DOHH2 (cell line): ENCODE measurements at regions not wholly inside any gene's neighbourhood (a gene's known extent, or its start where the extent isn't known, plus 50 kb on each side); places are given as distances from the start of the nearest gene placed in this dataset.
"Not testable (repeated sequence)": the region's sequence is repeated elsewhere in the genome, so short reads cannot be mapped to it uniquely, and the experiment has no call there.

Source experiments
- H3F3A ChIP-seq: fragments of 200-600 bp; sonication (generic), shearing (Covaris generic); 2 replicates; pipeline ENCODE4 v1.6.0; 2016; ENCODE audit warnings: antibody characterized with exemption, mild to moderate bottlenecking; ENCODE audit not compliant: control insufficient read depth, insufficient read depth
- H3K27ac ChIP-seq: fragments of 200-600 bp; sonication (generic); 2 replicates; pipeline ENCODE4 v1.5.1; 2014; ENCODE audit warnings: low read depth, mild to moderate bottlenecking, low read length, moderate library complexity
- H3K27me3 ChIP-seq: fragments of 200-600 bp; sonication (generic); 2 replicates; pipeline ENCODE4 v1.6.1; 2014; ENCODE audit warnings: mild to moderate bottlenecking, low read length, mixed read lengths; ENCODE audit not compliant: control insufficient read depth
- H3K36me3 ChIP-seq: fragments of 200-600 bp; sonication (generic); 2 replicates; pipeline ENCODE4 v1.6.1; 2014; ENCODE audit warnings: mild to moderate bottlenecking, low read length, moderate library complexity, mixed read lengths; ENCODE audit not compliant: control insufficient read depth
- H3K4me1 ChIP-seq: fragments of 200-600 bp; sonication (generic); 2 replicates; pipeline ENCODE4 v1.6.1; 2014; ENCODE audit warnings: mild to moderate bottlenecking, low read length, mixed read lengths; ENCODE audit not compliant: control insufficient read depth
- H3K4me2 ChIP-seq: fragments of 200-600 bp; sonication (generic); 2 replicates; pipeline ENCODE4 v1.6.0; 2014; ENCODE audit warnings: mild to moderate bottlenecking, low read length, moderate library complexity
- H3K4me3 ChIP-seq: fragments of 200-600 bp; sonication (generic); 2 replicates; pipeline ENCODE4 v1.5.1; 2014; ENCODE audit warnings: mild to moderate bottlenecking, low read length, mixed read lengths
- H3K79me2 ChIP-seq: fragments of 200-600 bp; sonication (generic); 2 replicates; pipeline ENCODE4 v1.6.1; 2014; ENCODE audit warnings: mild to moderate bottlenecking, low read length, mixed read lengths; ENCODE audit not compliant: control insufficient read depth
- H3K9me2 ChIP-seq: fragments of 200-600 bp; sonication (generic); replicated peaks from 2 replicates; pipeline ENCODE4 v1.6.1; 2014; ENCODE audit warnings: mild to moderate bottlenecking, low read length, mixed read lengths; ENCODE audit not compliant: control insufficient read depth
- H3K9me3 ChIP-seq: fragments of 200-600 bp; sonication (generic); 2 replicates; pipeline ENCODE4 v1.6.1; 2014; ENCODE audit warnings: antibody characterized with exemption, low read length, mixed read lengths; ENCODE audit not compliant: control insufficient read depth, insufficient read depth
- H4K20me1 ChIP-seq: fragments of 200-600 bp; sonication (generic); 2 replicates; pipeline ENCODE4 v1.6.0; 2014; ENCODE audit warnings: low read depth, mild to moderate bottlenecking, antibody characterized with exemption, low read length, moderate library complexity; ENCODE audit not compliant: control insufficient read depth, insufficient read depth
- EZH2phosphoT487 ChIP-seq: fragments of 200-600 bp; sonication (generic); IDR thresholded peaks from 2 replicates; pipeline ENCODE4 v1.6.1; 2017; ENCODE audit warnings: borderline replicate concordance, mild to moderate bottlenecking, antibody characterized with exemption, low read length, moderate library complexity, mixed read lengths
- TF ChIP-seq, protein P1 (sequence below): fragments of 200-600 bp; sonication (generic); IDR thresholded peaks from one replicate; pipeline ENCODE4 v1.5.1; 2014; ENCODE audit warnings: antibody characterized with exemption, mild to moderate bottlenecking, low read depth, low read length; ENCODE audit not compliant: poor library complexity, severe bottlenecking

DNA sequence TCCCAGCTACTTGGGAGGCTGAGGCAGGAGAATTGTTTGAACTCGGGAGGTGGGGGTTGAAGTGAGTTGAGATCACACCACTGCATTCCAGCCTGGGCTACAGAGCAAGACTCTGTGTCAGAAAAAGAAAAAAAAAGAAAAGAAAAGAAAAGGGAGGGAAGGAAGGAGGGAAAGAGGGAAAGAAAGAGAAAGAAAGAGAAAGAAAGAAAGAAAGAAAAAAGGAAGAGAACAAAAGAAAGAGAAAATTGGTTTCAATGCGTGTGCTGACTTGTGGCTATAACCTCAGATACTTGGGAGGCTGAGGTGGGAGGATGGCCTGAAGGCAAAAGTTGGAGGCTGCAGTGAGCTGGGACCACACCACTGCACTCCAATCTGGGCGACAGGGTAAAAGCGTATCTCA lies 128.4 kb upstream of the TBX3 start:
- Histone ChIP-seq H4K20me1 (no peaks in the 10 kb centered on the region), H3K4me3 (no peak overlapping the region), H3K27me3 (peaks cover 3% of the 10 kb centered on the region; the same call in 1 of the 2 replicates), H3F3A (no peaks in the 10 kb centered on the region), H3K4me1 (no peaks in the 10 kb centered on the region), H3K36me3 (no peaks in the 10 kb centered on the region), H3K27ac (no peak overlapping the region), H3K9me3 (no peaks in the 10 kb centered on the region), H3K4me2 (no peak overlapping the region), H3K79me2 (no peaks in the 10 kb centered on the region), H3K9me2 (no peaks in the 10 kb centered on the region)
- no peak for TF ChIP-seq EZH2phosphoT487
- TF ChIP-seq, protein P1, sequence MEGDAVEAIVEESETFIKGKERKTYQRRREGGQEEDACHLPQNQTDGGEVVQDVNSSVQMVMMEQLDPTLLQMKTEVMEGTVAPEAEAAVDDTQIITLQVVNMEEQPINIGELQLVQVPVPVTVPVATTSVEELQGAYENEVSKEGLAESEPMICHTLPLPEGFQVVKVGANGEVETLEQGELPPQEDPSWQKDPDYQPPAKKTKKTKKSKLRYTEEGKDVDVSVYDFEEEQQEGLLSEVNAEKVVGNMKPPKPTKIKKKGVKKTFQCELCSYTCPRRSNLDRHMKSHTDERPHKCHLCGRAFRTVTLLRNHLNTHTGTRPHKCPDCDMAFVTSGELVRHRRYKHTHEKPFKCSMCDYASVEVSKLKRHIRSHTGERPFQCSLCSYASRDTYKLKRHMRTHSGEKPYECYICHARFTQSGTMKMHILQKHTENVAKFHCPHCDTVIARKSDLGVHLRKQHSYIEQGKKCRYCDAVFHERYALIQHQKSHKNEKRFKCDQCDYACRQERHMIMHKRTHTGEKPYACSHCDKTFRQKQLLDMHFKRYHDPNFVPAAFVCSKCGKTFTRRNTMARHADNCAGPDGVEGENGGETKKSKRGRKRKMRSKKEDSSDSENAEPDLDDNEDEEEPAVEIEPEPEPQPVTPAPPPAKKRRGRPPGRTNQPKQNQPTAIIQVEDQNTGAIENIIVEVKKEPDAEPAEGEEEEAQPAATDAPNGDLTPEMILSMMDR = no peak

- Histone ChIP-seq H3K4me3 (no peak overlapping the region), H4K20me1 (no peaks in the 10 kb centered on the region), H3K4me2 (no peak overlapping the region), H3K27ac (no peak overlapping the region), H3K4me1 (no peaks in the 10 kb centered on the region), H3F3A (no peaks in the 10 kb centered on the region), H3K9me3 (no peaks in the 10 kb centered on the region), H3K27me3 (peaks cover 3% of the 10 kb centered on the region; the same call in 1 of the 2 replicates), H3K79me2 (no peaks in the 10 kb centered on the region), H3K9me2 (no peaks in the 10 kb centered on the region), H3K36me3 (no peaks in the 10 kb centered on the region)
- TF ChIP-seq, protein P1 = no peak
- TF ChIP-seq EZH2phosphoT487 = no peak
Measured at GRCh38 chr12:114809097-114809496, 125.1 kb upstream of the TBX3 start.

DNA sequence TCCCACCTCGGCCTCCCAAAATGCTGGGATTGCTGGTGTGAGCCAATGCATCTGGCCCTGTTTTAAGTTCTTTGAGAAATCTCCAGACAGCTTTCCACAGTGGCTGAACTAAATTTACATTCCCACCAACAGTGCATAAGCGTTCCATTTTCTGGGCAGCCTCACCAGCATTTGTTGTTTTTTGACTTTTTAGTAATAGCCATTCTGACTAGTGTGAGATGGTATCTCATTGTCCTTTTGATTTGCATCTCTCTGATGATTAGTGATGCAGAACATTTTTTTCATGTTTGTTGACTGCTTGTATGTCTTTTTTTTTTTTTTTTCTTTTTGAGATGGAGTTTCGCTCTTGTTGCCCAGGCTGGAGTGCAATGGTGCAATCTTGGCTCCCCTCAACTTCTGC lies 117.4 kb upstream of the TBX3 start:
- not testable (repeated sequence) for H3K27me3 ChIP-seq, H3F3A ChIP-seq, H3K79me2 ChIP-seq, H3K4me2 ChIP-seq, H3K4me1 ChIP-seq, H3K9me3 ChIP-seq, H3K4me3 ChIP-seq, H3K9me2 ChIP-seq, H4K20me1 ChIP-seq, H3K36me3 ChIP-seq, H3K27ac ChIP-seq

GRCh38 chr12:114800566-114800965 lies 116.6 kb upstream of the TBX3 start:
- H3K79me2 ChIP-seq, H3K36me3 ChIP-seq, H3K4me2 ChIP-seq, H3K9me3 ChIP-seq, H3K4me3 ChIP-seq, H3K27ac ChIP-seq, H3F3A ChIP-seq, H3K9me2 ChIP-seq, H3K27me3 ChIP-seq, H4K20me1 ChIP-seq, H3K4me1 ChIP-seq: not testable (repeated sequence)
